Panc1 (cell line): ENCODE measurements at regions not wholly inside any gene's neighbourhood (a gene's known extent, or its start where the extent isn't known, plus 50 kb on each side); places are given as distances from the start of the nearest gene placed in this dataset.
"Not testable (repeated sequence)": the region's sequence is repeated elsewhere in the genome, so short reads cannot be mapped to it uniquely, and the experiment has no call there.

Source experiments
- ATAC-seq: fragments of 200-7000 bp; cut with Tn5 transposase; 2 replicates; pipeline ENCODE4 v1.9.1; 2020; ENCODE audit warnings: mild to moderate bottlenecking, moderate library complexity
- BruUV-seq: library from RNA; stranded (reverse); fragments of 400-500 nt; replicated peaks from 2 replicates; lab custom pipeline; 2021; lab: Mats Ljungman, UMichigan
- CTCF ChIA-PET: fragments of 300-600 bp; sonication (Branson Sonifier 250); formaldehyde crosslinking; loops from one replicate; lab custom pipeline; 2022; ENCODE audit warnings: antibody characterized with exemption; lab: Charles Lee
- POLR2A ChIA-PET: fragments of 300-600 bp; sonication (Branson Sonifier 250); formaldehyde crosslinking; loops from one replicate; lab custom pipeline; 2022; ENCODE audit warnings: antibody characterized with exemption; lab: Charles Lee
- DNase-seq: peaks from one replicate; pipeline ENCODE4 v3.0.0-alpha.2; 2010; ENCODE audit warnings: low read depth, low spot score
- H3K27ac ChIP-seq: 2 replicates; pipeline ENCODE4 v1.5.1; 2011; ENCODE audit warnings: mild to moderate bottlenecking, low read length, inconsistent platforms
- H3K27me3 ChIP-seq: fragments of 200-500 bp; sonication (Bioruptor generic); 2 replicates; pipeline ENCODE4 v1.6.0; 2014; ENCODE audit warnings: low read length, inconsistent platforms; ENCODE audit not compliant: control insufficient read depth, insufficient read depth
- H3K36me3 ChIP-seq: fragments of 200-500 bp; sonication (Bioruptor generic); 2 replicates; pipeline ENCODE4 v1.5.1; 2014; ENCODE audit warnings: inconsistent platforms, mild to moderate bottlenecking, low read length, moderate library complexity; ENCODE audit not compliant: control insufficient read depth, insufficient read depth
- H3K4me1 ChIP-seq: 2 replicates; pipeline ENCODE4 v1.5.1; 2011; ENCODE audit warnings: inconsistent platforms, mild to moderate bottlenecking, low read length, moderate library complexity; ENCODE audit not compliant: control insufficient read depth, insufficient read depth
- H3K4me3 ChIP-seq, 2 experiments: 2 replicates each; pipeline ENCODE4 v1.5.1; 2011 to 2012; ENCODE audit warnings: low read depth in 2 of 2, low read length in 2 of 2, mild to moderate bottlenecking in 2 of 2, inconsistent platforms in 1 of 2, moderate library complexity in 1 of 2
- H3K9me3 ChIP-seq: fragments of 200-500 bp; sonication (Bioruptor generic); 2 replicates; pipeline ENCODE4 v1.5.1; 2014; ENCODE audit warnings: low read depth, mild to moderate bottlenecking, inconsistent platforms, low read length, moderate library complexity; ENCODE audit not compliant: control insufficient read depth, insufficient read depth
- CTCF ChIP-seq: fragments of 450-650 bp; IDR thresholded peaks from 2 replicates; pipeline ENCODE4 v1.5.1; 2017; ENCODE audit warnings: mild to moderate bottlenecking
- POLR2AphosphoS5 ChIP-seq: IDR thresholded peaks from 2 replicates; pipeline ENCODE4 v1.6.1; 2012; ENCODE audit warnings: mild to moderate bottlenecking, low read depth, low read length, moderate library complexity
- REST ChIP-seq, 2 experiments: IDR thresholded peaks; 2 replicates each; pipeline ENCODE4 v1.6.1; 2011 to 2012; ENCODE audit warnings: low read depth in 2 of 2, control low read depth in 1 of 2, low read length in 1 of 2, mild to moderate bottlenecking in 1 of 2, moderate library complexity in 1 of 2; ENCODE audit not compliant: insufficient read depth in 1 of 2
- SIN3A ChIP-seq: IDR thresholded peaks from 2 replicates; pipeline ENCODE4 v1.6.1; 2012; ENCODE audit warnings: low read depth, mild to moderate bottlenecking, low read length, moderate library complexity, borderline replicate concordance; ENCODE audit not compliant: insufficient read depth
- TCF7L2 ChIP-seq: IDR thresholded peaks from 2 replicates; pipeline ENCODE4 v1.6.1; 2011; ENCODE audit warnings: mild to moderate bottlenecking, low read depth, low read length, inconsistent platforms
- in situ Hi-C: cut with HindIII; loops from 2 replicates; pipeline ENCODE4 v1.10.0; 2016; ENCODE audit warnings: low sequenced_read_pairs, low pct_unique_long_range_greater_than_20kb
- intact Hi-C: fragments of 100-400 bp; cut with micrococcal nuclease; formaldehyde crosslinking; loops from one replicate; pipeline ENCODE4 v1.10.0; 2022; ENCODE audit not compliant: unreplicated experiment

DNA sequence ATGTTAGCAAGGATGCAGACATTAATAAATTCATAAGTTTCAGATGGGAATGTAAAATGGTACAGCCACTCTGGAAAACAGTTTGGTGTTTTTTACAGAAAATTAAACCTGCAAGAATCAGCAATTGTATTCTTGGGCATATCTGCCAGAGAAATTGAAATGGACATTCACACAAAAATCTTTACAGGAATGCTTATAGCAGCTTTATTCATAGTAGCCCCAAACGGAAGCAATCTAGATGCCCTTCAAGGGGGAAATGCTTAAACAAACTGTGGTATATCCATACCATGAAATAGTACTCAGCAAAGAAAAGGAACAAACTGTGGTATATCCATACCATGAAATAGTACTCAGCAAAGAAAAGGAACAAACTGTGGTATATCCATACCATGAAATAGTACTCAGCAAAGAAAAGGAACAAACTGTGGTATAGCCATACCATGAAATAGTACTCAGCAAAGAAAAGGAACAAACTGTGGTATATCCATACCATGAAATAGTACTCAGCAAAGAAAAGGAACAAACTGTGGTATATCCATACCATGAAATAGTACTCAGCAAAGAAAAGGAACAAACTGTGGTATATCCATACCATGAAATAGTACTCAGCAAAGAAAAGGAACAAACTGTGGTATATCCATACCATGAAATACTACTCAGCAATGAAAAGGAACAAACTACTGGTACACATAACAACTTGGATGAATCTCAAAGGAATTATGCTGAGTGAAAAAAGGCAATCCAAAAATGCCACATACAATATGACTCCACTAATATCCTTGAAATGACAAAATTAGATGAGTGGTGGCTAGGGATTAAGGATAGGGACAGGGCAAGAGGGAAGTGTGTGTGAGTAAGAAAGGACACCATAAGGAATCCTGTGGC is 484.0 kb downstream of the SHISA9 start:
- not testable (repeated sequence) for DNase-seq
- intact Hi-C loops = loop anchor here (2.0 kb wide), 1 partner anchor 73 kb away; no protein-coding TSS in a partner anchor

DNA sequence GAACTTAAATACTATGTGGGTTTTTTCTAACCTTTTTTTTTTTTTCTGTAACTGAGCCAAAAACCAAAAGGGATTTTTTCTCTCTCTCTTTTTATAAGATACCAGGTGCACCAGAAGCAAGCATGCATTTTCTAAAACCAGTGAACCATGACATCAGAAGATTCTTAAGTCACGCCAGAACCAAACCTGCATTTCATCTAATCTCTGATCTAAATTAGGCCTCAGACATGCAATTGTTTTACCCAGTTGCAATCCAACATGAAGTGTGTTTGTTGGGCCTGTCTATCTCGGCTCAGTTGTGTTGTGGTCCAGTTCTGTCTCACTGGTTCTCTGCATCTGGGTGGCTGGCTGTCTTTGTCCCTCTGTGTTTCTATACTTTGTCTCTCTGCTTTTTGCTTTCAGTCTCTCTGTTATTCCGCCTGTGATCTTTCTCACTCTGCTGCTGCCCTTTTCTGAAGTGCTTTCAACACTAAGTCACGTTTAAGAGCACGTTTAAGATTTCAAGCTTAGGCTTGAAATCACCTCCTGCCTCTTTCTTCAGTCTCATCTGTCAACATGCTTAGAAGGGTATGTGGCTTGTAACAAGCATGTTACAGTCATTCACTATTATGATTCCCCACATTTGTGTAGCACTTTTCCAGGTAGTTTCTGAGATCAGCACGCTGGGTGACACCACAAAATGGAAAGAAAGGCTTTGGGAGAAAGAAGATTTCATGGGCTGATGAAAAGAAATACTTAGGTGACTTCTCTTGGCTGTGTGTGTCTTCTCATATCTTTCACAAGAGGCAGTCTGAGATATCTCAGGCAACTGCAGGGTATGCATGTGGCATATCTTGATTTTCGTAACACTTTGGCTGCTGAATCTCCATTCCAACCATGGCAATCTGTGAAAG is 488.9 kb downstream of the SHISA9 start:
- Histone ChIP-seq H3K36me3 (no peaks in the 10 kb centered on the region), H3K27me3 (no peaks in the 10 kb centered on the region), H3K4me3 (no peak overlapping the region), H3K4me1 (no peaks in the 10 kb centered on the region), H3K27ac (no peak overlapping the region), H3K9me3 (peaks cover 12% of the 10 kb centered on the region)
- ChIA-PET CTCF (no interaction called here), POLR2A (no interaction called here)
- in situ Hi-C loops (no loop called here), intact Hi-C loops (no loop called here)
- BruUV-seq = no TSS peak
- ATAC-seq (no peak), DNase-seq (no peak)
- no peak for TF ChIP-seq REST (IDR thresholded peaks at IDR 0.05; ENCODE audit: insufficient read depth in 1 of 2, low read depth in 2 of 2, low read length in 1 of 2)
- TF ChIP-seq SIN3A = no peak
- TF ChIP-seq POLR2AphosphoS5 = no peak
- TF ChIP-seq CTCF = no peak
- no peak for TF ChIP-seq TCF7L2

More for the DNA sequence above, 484.0 kb downstream of the SHISA9 start:
- H3K9me3 ChIP-seq = peaks cover 19% of the 10 kb centered on the region
- ATAC-seq, CTCF ChIA-PET, POLR2A ChIA-PET, in situ Hi-C loops, H3K36me3 ChIP-seq, H3K4me3 ChIP-seq, BruUV-seq, H3K27ac ChIP-seq, H3K4me1 ChIP-seq, H3K27me3 ChIP-seq: not testable (repeated sequence)
